ENCODE measurements at regions not wholly inside any gene's neighbourhood (a gene's known extent, or its start where the extent isn't known, plus 50 kb on each side); places are given as distances from the start of the nearest gene placed in this dataset.
"Not testable (repeated sequence)": the region's sequence is repeated elsewhere in the genome, so short reads cannot be mapped to it uniquely, and the experiment has no call there.

- no peaks in the 10 kb centered on the region for H3K4me1 ChIP-seq (ENCODE audit: insufficient read depth, low read length)
- Mint-ChIP-seq H3K27ac (no peak overlapping the region), H3K4me3 (no peak overlapping the region), H3K4me1 (no peaks in the 10 kb centered on the region), H3K9me3 (peaks cover 12 to 16% of the 10 kb centered on the region in 2 experiments; a peak in 4 of 5 replicates), H3K27me3 (ENCODE audit: low read depth) (no peaks in the 10 kb centered on the region), H3K36me3 (ENCODE audit: insufficient read depth in 1 of 3, low read depth in 3 of 3) (peaks cover 0 to 15% (median 3%) of the 10 kb centered on the region in 3 experiments; a peak in 3 of 7 replicates)
- H3K4me2 ChIP-seq (ENCODE audit: insufficient read depth, insufficient read length, low read length), result no peak overlapping the region
- TF ChIP-seq CTCF (conservative IDR thresholded peaks at IDR 0.05), result no peak
- WGBS (ENCODE audit: extremely low coverage, insufficient read length, low lambda C conversion rate), result no CpG with 5 or more reads among the region's 6 CpGs
- H3K56ac ChIP-seq (ENCODE audit: insufficient read length, low read depth, low read length), result no peak overlapping the region
- no peak overlapping the region for H3K14ac ChIP-seq (ENCODE audit: insufficient read depth, low read length)
- no peaks in the 10 kb centered on the region for H3K9me3 ChIP-seq (ENCODE audit: control insufficient read depth, low read depth, low read length)
- no peak overlapping the region for H3T11ph ChIP-seq (ENCODE audit: low read length)
- H3K23ac ChIP-seq (ENCODE audit: insufficient read length, low read depth, low read length), result no peak overlapping the region
- H2AFZ ChIP-seq (ENCODE audit: low read length), result no peak overlapping the region
- no peak overlapping the region for H2BK5ac ChIP-seq (ENCODE audit: insufficient read length, low read length)
- no peaks in the 10 kb centered on the region for H3K79me1 ChIP-seq (ENCODE audit: insufficient read depth, low read depth, low read length, poor library complexity, severe bottlenecking)
- no peaks in the 10 kb centered on the region for H3K23me2 ChIP-seq (ENCODE audit: insufficient read length, low read depth, low read length, poor library complexity, severe bottlenecking)
- H3K27ac ChIP-seq (ENCODE audit: insufficient read length, low read depth, low read length), result no peak overlapping the region
- H3K9ac ChIP-seq (ENCODE audit: extremely low read depth, insufficient read length, low read length), result no peak overlapping the region
- no peak overlapping the region for H3K18ac ChIP-seq (ENCODE audit: insufficient read length, low read depth, low read length)
- H4K5ac ChIP-seq (ENCODE audit: insufficient read length, low read depth, low read length), result no peak overlapping the region
- DNase-seq, result no peak
- H2BK120ac ChIP-seq (ENCODE audit: low read depth, low read length, poor library complexity, severe bottlenecking), result no peak overlapping the region
- H3K4ac ChIP-seq (ENCODE audit: low read depth, low read length), result no peak overlapping the region
- H2BK20ac ChIP-seq (ENCODE audit: low read depth, low read length, poor library complexity, severe bottlenecking), result no peak overlapping the region
- H2BK12ac ChIP-seq (ENCODE audit: insufficient read length, low read depth, low read length), result no peak overlapping the region
- no peak overlapping the region for H2AK5ac ChIP-seq (ENCODE audit: insufficient read length, low read length)
- H3K79me2 ChIP-seq (ENCODE audit: insufficient read depth, low read length), result no peaks in the 10 kb centered on the region
- H4K20me1 ChIP-seq (ENCODE audit: control insufficient read depth, insufficient read depth, insufficient read length), result no peaks in the 10 kb centered on the region
- no peak overlapping the region for H2BK15ac ChIP-seq (ENCODE audit: low read depth, low read length)
- no peak overlapping the region for H4K8ac ChIP-seq (replicated peaks; ENCODE audit: insufficient read length, low read depth, low read length)
- no peaks in the 10 kb centered on the region for H3K27me3 ChIP-seq (ENCODE audit: insufficient read depth, low read length)
- H4K91ac ChIP-seq (ENCODE audit: insufficient read length, low read depth, low read length), result no peak overlapping the region
Measured at GRCh38 chr4:187692626-187693025, 302.9 kb upstream of the ZFP42 start.

DNA sequence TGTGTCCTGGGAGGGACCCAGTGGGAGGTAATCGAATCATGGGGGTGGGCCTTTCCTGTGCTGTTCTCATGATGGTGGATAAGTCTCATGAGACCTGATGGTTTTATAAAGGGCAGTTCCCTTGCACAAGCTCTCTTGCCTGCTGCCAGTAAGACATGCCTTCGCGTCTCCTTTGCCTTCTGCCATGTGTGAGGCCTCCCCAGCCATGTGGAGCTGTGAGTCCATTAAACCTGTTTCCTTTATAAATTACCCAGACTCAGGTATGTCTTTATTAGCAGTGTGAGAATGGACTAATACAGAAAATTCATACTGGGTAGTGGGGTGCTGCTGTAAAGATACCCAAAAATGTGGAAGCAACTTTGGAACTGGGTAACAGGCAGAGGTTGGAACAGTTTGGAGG, 300.0 kb upstream of the ZFP42 start:
- not testable (repeated sequence) for H3K4me3 Mint-ChIP-seq; H3K14ac ChIP-seq (ENCODE audit: insufficient read depth, low read length); H4K8ac ChIP-seq (replicated peaks; ENCODE audit: insufficient read length, low read depth, low read length); H3K79me1 ChIP-seq (ENCODE audit: insufficient read depth, low read depth, low read length, poor library complexity, severe bottlenecking); H3K9me3 ChIP-seq (ENCODE audit: control insufficient read depth, low read depth, low read length); H2AFZ ChIP-seq (ENCODE audit: low read length); H3K27me3 ChIP-seq (ENCODE audit: insufficient read depth, low read length); H3K56ac ChIP-seq (ENCODE audit: insufficient read length, low read depth, low read length); H3K4me1 Mint-ChIP-seq; H3K9ac ChIP-seq (ENCODE audit: extremely low read depth, insufficient read length, low read length); H3K4me1 ChIP-seq (ENCODE audit: insufficient read depth, low read length); H4K91ac ChIP-seq (ENCODE audit: insufficient read length, low read depth, low read length); H2BK20ac ChIP-seq (ENCODE audit: low read depth, low read length, poor library complexity, severe bottlenecking); H3T11ph ChIP-seq (ENCODE audit: low read length); H2BK15ac ChIP-seq (ENCODE audit: low read depth, low read length); H3K4me2 ChIP-seq (ENCODE audit: insufficient read depth, insufficient read length, low read length); H3K23me2 ChIP-seq (ENCODE audit: insufficient read length, low read depth, low read length, poor library complexity, severe bottlenecking); H3K27ac ChIP-seq (ENCODE audit: insufficient read length, low read depth, low read length); H2AK5ac ChIP-seq (ENCODE audit: insufficient read length, low read length); H3K27me3 Mint-ChIP-seq (ENCODE audit: low read depth); H2BK12ac ChIP-seq (ENCODE audit: insufficient read length, low read depth, low read length); H2BK120ac ChIP-seq (ENCODE audit: low read depth, low read length, poor library complexity, severe bottlenecking); H2BK5ac ChIP-seq (ENCODE audit: insufficient read length, low read length); DNase-seq; H3K79me2 ChIP-seq (ENCODE audit: insufficient read depth, low read length); H4K20me1 ChIP-seq (ENCODE audit: control insufficient read depth, insufficient read depth, insufficient read length); H3K18ac ChIP-seq (ENCODE audit: insufficient read length, low read depth, low read length); H3K23ac ChIP-seq (ENCODE audit: insufficient read length, low read depth, low read length); H3K4ac ChIP-seq (ENCODE audit: low read depth, low read length); H3K27ac Mint-ChIP-seq; H4K5ac ChIP-seq (ENCODE audit: insufficient read length, low read depth, low read length)
- Mint-ChIP-seq H3K36me3 (ENCODE audit: insufficient read depth in 1 of 3, low read depth in 3 of 3) (peaks cover 0 to 19% (median 5%) of the 10 kb centered on the region in 3 experiments; a peak in 4 of 7 replicates), H3K9me3 (peaks cover 18 to 19% of the 10 kb centered on the region in 2 experiments; a peak in 4 of 5 replicates)
- WGBS (ENCODE audit: extremely low coverage, insufficient read length, low lambda C conversion rate), result no CpG with 5 or more reads among the region's 3 CpGs
